HG03045 (cell line): ENCODE measurements at regions not wholly inside any gene's neighbourhood (a gene's known extent, or its start where the extent isn't known, plus 50 kb on each side); places are given as distances from the start of the nearest gene placed in this dataset.

Source experiments
- ATAC-seq: cut with Tn5 transposase; IDR thresholded peaks from one replicate; pipeline ENCODE4 v1.9.1; 2021; ENCODE audit warnings: mild to moderate bottlenecking, moderate library complexity; ENCODE audit not compliant: unreplicated experiment

- ATAC-seq: no peak
These were observed 203.5 kb downstream of the MBD2 start for GRCh38 chr18:54020966-54021365.

GRCh38 chr18:54020156-54020745 lies 204.2 kb downstream of the MBD2 start:
- ATAC-seq: no peak

GRCh38 chr18:54019641-54020040 lies 204.8 kb downstream of the MBD2 start:
- no peak for ATAC-seq

GRCh38 chr18:54013452-54013851 lies 211.0 kb downstream of the MBD2 start:
- ATAC-seq: no peak

GRCh38 chr18:54004828-54005227 lies 219.6 kb downstream of the MBD2 start:
- ATAC-seq: no peak

- no peak for ATAC-seq
These were observed 221.3 kb downstream of the MBD2 start for GRCh38 chr18:54003195-54003594.

GRCh38 chr18:53997064-53997463 lies 227.4 kb downstream of the MBD2 start:
- ATAC-seq: no peak

GRCh38 chr18:53994016-53994415 lies 230.5 kb downstream of the MBD2 start:
- ATAC-seq: no peak

GRCh38 chr18:53991805-53992204 lies 232.7 kb downstream of the MBD2 start:
- no peak for ATAC-seq

- ATAC-seq: no peak
These were observed 233.3 kb downstream of the MBD2 start for GRCh38 chr18:53991202-53991601.

GRCh38 chr18:53990485-53990884 lies 234.0 kb downstream of the MBD2 start:
- ATAC-seq: no peak

- ATAC-seq: no peak
These were observed 240.4 kb downstream of the MBD2 start for GRCh38 chr18:53984021-53984420.

GRCh38 chr18:53971331-53971730 lies 253.1 kb downstream of the MBD2 start:
- ATAC-seq: no peak

GRCh38 chr18:53952700-53953099 lies 271.8 kb downstream of the MBD2 start:
- no peak for ATAC-seq

GRCh38 chr18:53950545-53950944 lies 273.9 kb downstream of the MBD2 start:
- no peak for ATAC-seq

- ATAC-seq: no peak
These were observed 275.5 kb downstream of the MBD2 start for GRCh38 chr18:53948991-53949390.

- no peak for ATAC-seq
These were observed 277.3 kb downstream of the MBD2 start for GRCh38 chr18:53947092-53947640.

- no peak for ATAC-seq
These were observed 277.9 kb downstream of the MBD2 start for GRCh38 chr18:53946594-53946993.

GRCh38 chr18:53944721-53945120 lies 279.7 kb downstream of the MBD2 start:
- ATAC-seq: no peak

- ATAC-seq: no peak
These were observed 281.1 kb downstream of the MBD2 start for GRCh38 chr18:53943326-53943860.

GRCh38 chr18:53941601-53942338 lies 282.7 kb downstream of the MBD2 start:
- ATAC-seq: no peak

- no peak for ATAC-seq
These were observed 287.4 kb downstream of the MBD2 start for GRCh38 chr18:53937037-53937436.
